ENCODE measurements at regions not wholly inside any gene's neighbourhood (a gene's known extent, or its start where the extent isn't known, plus 50 kb on each side); places are given as distances from the start of the nearest gene placed in this dataset.

DNA sequence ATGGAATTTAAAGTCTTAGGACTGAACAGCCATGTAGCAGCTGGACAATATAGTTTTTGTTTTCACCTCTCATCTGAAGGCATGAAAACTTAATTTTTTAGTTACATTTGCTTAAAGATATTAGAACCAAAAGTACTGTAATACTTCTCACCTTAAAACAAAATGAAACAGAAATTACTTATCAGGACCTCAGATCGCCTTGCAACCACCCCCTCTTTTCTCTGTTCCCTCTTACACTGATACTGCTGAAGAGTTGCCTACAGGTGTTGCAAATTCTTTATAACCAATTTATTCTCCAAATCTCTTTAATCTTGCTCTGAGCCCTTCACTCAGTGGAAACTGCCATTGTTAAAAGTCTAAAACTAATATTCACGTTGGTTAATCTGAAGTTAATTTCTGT is 145.0 kb downstream of the SPCS3 start:
- TF ChIP-seq, protein P1, sequence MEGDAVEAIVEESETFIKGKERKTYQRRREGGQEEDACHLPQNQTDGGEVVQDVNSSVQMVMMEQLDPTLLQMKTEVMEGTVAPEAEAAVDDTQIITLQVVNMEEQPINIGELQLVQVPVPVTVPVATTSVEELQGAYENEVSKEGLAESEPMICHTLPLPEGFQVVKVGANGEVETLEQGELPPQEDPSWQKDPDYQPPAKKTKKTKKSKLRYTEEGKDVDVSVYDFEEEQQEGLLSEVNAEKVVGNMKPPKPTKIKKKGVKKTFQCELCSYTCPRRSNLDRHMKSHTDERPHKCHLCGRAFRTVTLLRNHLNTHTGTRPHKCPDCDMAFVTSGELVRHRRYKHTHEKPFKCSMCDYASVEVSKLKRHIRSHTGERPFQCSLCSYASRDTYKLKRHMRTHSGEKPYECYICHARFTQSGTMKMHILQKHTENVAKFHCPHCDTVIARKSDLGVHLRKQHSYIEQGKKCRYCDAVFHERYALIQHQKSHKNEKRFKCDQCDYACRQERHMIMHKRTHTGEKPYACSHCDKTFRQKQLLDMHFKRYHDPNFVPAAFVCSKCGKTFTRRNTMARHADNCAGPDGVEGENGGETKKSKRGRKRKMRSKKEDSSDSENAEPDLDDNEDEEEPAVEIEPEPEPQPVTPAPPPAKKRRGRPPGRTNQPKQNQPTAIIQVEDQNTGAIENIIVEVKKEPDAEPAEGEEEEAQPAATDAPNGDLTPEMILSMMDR (IDR thresholded peaks at IDR 0.05), result no peak
- TF ChIP-seq POLR2A (IDR thresholded peaks at IDR 0.05), result no peak

All from thyroid gland (tissue), 4 donors.